Muscle of arm (tissue), 1 donor: ENCODE measurements at regions not wholly inside any gene's neighbourhood (a gene's known extent, or its start where the extent isn't known, plus 50 kb on each side); places are given as distances from the start of the nearest gene placed in this dataset.

Experiments used
- DNase-seq: peaks from one replicate; pipeline ENCODE4 v3.0.0-alpha.2; 2013

DNA sequence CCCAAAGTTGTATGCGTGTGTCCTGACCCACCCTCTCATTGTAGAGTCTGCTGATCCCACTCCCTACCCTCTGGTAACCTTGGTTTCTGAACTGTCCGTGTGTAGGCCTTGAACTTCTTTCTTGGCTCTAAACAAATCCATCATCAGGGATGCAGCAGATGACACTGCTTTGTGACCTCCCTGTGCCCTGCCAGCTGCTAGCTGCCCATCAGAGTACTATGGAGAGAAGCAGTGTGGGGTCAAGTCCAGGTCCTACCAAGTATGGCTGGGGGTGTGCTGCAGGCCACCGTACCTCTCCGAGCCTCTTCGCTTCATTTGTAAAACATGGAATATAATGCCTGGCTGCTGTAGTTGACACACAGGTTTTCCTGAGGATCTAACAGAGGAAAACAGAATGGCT, 183.5 kb upstream of the RBPJ start:
- DNase-seq: no peak

DNA sequence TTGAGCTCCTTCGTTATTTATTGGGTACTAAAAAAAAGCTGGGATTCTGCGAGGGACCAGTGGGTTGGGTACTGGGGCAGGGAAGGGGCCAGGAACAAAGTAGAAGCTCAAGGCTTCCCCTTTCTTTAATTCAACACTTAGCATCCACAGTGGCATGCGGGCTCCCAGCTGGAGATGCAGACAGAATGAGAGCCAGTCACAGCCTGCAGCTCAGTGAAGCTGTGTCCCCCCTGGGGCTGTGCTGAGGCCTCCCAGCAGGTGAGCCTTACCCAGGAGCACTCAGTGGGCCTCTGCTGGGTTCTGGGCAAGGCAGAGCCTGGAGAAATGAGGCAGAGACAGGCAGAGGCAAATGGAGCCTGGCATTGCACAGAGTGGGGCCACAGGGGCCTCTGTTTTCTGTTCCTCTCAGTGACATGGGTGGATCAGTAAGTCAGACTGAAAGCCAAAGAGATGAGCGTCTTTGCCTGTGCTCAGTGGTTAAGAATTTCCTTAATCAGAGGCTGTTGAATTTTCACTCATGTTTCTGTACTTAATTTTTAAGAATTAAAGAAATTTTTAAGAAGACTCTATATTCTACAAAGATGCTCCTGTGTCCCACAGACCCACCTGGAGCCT, 181.4 kb upstream of the RBPJ start:
- DNase-seq: no peak

DNA sequence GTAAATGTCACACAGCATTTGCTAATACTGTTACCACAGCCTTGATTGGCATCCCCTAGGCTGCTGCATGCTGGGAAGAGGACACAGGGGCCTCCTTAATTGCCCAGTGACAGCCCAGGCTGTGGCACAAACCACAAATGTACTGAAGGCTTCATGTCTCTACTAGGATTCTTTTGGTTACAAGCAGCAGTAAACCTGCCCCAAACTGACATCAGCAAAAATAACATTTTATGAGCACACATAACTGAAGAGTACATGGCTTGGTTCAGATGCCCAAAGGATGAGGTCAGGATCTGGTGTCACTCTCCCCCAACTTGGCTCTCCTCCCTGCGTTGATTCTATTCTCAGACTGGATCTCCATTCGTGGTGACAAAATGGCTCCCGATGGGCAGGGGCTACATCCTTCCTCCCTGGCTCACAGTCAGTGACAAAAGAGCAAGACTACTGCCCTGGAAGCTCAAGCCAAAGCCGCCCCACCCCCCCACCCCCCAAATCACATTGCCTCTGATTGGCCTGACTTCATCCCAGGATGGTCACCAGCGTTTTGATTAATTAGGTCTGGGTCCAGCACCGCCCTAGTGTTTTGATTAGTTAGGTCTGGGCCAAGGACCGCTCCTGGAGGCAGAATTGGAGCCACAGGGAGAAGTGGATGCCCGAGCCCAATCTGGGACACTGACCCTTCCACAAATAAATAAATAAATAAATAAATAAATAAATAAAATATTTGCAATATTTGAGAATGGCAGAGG, 180.5 kb upstream of the RBPJ start:
- no peak for DNase-seq

DNA sequence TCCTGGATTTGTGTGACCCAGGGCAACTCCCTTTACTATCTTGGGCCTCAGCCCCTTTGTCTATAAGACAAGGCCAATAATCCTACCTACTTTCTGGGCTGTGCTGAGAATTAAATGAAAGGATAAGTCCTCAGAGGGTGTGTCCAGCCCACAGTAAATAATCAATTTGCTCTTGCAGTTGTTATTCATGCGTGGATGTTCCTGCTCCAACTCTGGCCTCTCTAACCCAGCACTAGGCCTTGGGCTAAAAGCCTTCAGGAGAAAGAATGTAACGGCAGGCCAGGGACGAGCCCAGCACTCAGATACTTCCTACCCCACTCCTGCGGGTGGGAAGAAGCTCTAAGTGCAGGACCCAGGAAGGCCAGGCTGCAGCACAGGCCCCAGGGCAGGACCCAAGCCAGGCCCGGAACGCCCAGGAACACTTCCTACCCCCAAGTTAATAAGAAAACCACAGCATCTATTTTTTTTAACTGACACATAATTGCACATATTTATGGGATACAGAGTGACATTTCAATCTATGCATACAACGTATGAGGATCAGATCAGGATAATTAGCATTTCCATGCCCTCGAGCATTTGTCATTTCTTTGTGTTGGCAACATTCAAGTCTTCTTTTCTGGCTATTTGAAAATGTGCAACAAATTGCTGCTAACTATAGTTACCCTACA, 179.6 kb upstream of the RBPJ start:
- no peak for DNase-seq

DNA sequence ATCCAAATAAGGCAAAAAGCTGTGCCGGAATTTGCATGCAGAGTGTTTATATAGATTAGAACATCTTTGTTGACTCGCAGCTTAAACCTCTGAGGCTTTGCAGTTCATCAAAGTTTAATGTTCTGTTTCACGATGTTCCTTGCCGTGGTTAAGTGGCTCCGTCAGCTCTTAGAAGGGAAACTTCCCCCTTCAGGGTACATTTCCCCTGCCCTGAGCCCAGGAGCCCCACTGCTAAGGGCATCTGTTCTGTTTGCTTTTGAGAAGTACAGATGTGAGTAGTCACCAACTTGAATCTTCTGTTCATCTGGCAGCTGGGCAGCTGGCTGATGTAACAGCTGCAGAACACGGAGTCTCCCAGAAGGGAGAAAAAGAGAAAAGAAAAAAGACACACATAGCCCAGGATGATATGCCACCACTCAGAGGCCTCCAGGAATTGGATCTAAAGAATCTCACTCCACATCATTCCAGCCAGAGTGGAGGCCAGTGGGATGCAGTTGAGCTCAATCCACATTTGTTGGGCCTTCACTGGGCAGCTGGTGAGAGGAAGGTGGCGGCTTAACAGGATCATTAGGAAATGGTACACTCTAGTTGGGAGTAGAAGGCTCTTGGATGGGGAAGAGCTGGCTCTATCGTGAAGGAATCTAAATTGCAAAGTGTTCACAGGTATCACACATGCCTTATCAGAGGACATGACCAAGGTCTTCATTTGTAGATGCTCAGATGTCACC, 178.7 kb upstream of the RBPJ start:
- DNase-seq: peak; percentile 57

DNA sequence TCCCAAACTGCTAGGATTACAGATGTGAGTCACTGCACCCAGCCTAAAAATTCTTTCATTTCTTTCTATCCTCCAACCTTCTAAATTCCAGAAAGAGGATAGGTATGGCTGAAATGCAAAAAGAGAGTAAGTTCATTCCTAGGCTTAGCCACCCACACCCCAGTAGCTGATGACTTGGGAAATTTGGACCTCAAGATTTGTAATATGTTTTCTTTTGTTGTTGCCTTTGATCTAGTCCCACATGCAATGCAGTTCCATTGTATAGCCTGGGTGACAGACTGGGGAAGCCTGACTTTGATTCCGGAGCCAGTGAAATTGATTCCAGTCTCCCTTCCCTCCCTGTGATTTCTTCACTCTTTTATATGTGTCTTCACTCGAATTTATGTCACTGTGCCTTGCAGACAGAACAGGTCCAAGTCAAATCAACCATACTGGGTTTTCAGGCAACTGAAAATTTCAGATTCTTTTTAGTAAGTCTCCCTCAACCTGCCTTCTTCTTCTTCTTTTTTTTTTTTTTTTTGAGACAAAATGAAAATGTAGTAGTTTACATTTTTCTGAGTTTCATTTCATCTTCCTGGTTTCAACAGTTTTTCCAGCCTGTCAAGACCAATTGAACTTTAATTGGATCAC, 176.2 kb upstream of the RBPJ start:
- DNase-seq: no peak

DNA sequence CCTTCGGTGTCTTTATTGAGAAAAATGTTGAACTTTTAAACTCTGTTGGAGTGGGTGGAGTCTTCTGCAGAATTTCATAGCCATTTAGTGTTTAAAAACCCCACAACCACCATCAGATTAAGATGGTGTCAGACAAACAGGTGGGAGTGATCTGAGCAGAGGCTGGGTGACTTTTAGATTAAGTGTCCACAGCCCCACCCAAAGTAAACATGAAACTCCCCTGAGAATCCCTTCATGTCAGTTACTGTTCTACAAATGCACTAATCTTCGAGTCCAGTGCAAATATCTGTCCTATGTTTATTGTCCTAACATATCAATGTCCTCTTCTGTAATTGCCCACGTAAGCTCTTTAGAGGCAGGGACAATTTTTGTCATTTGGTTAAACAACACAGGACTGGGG, 175.6 kb upstream of the RBPJ start:
- no peak for DNase-seq

DNA sequence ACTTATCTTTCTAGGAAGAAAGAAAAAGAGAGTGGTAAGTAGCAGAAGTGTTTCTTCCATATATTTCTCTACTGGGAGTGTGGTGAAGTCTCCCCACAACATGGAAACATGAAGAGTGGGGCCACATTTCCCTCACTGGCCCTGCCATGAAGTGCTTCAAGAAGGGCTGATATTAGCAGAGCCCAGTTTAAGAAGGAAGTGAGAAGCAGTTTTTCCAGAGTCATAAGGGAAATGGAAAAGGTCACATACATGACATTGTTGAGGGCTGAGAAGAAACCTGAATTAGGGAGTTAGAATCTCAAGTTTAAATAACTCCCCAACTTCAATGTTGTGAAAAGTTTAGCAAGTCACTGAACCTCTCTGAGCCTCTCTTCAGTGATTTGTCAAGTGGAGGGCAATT, 171.9 kb upstream of the RBPJ start:
- DNase-seq: no peak

DNA sequence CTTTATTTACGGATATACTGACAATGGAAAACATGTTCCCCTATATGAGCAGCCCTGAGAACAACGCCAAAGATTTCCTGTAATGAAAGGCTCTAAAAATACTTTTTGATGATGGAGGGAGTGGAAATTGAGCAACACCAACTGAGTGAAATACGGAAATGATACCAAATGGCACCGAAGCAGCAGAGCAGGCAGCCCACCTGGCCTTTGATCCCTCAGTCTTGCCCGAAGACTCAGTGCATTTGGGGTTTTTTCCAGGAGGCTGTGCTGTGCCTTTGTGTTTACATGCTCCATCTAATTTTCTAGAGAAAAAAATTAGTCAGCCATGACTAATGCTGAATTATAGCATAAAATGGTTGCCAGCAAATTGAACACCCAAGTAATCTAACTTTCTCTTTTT, 169.9 kb upstream of the RBPJ start:
- no peak for DNase-seq

DNA sequence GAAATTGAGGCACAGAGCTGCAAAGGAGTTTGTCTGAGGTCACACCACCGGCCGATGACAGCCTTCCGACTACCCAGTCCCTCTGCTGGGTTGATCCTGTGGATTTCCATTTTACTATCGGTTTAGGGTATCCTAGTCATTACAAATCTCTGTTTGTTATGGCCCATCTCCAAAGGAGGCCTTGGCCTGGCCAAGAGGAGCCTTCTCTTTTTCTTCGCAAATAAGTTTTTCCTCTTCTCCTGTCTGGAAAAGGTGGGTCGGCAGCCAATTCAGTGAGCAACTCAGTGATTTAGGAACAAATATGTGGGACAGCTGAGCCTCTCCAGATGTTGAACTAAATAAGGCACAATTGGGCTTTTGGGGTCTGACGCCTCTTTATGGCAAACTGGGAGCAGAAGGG, 169.2 kb upstream of the RBPJ start:
- peak; percentile 84 for DNase-seq

DNA sequence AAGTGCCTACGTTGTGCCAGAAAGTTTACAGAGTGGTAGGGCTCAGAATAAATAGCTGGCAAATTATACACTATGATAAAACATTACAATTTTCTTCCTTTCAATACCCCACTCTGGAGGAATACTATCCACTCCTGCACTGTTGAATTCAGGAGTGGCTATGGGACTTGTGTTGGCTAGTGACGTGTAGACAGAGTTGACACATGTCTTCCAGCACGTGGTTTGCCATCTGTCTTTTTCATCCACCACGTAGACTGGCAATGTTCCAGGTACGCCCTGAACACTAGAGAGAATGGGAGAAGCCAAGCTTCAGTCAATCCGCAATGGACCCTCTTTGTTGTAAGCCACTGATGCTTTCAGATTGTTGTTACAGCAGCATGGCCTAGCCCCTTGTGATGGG, 168.8 kb upstream of the RBPJ start:
- DNase-seq: peak; percentile 60

DNA sequence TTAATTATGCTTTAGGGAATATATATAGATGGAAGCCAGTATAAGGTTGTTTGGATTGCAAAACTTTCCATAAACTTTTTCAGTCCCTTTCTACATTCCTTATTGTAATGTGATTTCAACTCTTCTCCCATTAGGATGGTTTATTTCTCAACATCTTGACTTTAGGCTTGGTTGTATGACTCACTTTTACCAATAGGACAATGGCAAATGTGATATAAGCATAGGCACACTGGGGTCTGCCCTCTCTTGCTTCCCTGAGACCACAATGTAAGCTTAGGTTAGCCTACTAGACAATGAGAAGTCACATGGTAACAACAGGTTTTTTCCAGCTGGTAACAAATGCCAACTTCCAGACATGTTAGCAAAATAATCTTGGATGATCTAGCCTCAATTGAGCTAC, 163.3 kb upstream of the RBPJ start:
- no peak for DNase-seq

DNA sequence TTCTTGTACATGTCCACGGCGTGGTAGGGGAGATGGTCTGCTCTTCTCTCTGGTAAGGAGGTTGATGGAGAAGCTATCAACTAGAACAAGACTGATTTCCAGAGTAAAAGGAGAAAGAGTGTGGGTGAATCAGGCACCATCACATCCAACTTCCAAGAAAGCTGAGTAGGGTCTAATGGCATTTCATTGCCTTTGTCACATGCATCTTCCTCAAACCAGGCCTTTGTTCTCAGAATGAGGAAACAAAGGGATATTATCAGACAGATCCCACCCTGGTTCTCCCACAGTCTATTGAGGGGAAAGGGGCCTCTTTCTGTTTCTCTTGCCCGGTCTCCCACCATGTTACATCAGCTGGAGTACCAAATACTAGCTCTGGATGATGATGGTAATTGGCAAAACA, 160.2 kb upstream of the RBPJ start:
- DNase-seq: no peak

DNA sequence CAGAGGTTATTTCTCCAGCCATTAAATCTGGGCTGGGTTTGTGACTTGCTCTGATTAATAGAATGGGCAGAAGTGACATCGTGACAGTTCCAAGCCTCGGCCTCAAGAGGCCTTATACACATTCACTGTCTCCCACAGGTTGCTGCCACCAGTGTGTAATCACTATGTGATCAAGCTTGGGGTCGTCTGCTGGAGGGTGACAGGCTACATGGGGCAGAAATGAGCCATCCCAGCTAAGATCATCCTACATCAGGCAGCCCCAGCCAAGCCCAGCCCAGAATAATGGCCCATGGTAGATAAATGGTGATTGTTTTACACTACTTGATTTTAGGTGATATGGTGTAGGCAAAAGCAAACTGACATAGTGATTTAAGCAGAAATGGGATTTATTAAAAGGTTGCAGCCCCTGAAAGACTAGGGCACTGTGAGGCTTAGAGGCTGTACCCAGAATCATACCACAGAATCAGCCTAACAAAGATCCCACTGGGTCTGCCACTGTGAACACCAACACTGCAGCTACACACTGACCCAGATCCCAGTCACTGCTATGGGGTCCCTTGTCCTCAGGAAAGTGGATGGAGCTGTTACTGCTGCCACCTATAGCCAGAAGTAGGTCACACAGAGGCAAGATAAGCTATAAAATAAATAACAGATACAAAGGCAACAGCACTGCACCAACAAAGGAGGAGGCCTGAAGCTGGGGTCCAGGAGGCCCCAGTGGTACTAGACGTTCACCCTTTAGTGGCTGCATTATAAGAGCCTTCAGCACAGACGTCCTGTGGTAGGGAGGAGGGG, 159.6 kb upstream of the RBPJ start:
- DNase-seq: no peak

DNA sequence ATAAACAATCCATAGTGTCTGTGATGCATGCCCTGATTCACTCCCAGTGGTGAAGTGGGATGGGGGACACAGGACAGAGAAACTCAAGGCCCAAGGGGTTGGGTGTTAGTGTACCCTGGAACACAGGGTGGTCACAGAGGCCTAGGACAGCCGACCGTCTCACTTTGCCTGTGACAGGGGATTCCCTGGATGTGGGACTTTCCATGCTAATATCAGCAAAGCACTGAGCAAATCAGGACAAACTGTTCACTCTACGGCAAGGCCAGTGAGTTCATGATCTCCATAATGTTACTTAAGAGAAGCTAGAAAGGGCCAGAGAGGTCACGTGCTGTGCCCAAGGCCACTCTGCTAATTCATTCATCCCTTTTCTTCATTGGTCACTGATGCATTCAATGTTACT, 158.7 kb upstream of the RBPJ start:
- DNase-seq: no peak

DNA sequence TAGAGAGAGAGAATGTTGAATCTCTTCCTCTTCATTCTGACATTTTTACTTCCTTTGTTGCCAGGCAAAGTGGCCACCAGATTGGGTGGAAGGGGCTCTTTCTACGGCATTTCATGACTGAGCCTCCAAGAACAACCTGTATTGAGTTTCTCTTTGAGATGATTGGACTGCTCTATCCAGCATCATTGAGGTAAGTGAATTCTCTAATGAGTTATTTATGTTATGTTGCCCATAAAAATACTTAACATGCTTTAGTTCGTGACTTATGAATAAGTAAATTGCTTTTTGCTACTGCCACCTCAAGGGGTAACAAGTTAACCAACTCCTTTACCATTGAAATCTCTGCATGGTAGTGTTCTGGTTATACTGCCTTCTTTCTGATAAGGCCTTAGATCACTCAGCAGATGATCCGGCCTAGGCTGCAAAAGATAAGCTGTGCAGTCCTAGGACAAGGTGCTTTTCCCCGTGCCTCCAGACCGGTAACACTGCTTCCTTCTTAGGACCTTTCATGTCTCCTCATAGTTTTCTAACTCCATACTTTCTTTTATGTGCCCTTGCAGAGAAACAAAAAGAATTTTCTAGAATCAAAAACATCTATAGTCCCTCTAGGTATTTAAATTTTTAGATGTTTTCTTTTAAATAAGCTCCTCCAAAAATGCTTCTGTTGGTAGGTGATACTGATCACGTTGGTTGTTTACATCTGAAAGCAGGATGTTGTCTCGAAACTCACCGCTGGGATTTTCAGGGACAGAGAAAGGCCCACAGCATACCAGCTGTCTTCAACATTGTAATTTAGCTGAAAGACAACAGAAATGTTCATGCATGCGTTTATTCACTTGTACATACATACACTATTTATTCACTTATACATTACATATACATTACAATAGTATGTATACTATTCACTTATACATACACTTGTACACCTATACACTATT, 157.1 kb upstream of the RBPJ start:
- DNase-seq: no peak

DNA sequence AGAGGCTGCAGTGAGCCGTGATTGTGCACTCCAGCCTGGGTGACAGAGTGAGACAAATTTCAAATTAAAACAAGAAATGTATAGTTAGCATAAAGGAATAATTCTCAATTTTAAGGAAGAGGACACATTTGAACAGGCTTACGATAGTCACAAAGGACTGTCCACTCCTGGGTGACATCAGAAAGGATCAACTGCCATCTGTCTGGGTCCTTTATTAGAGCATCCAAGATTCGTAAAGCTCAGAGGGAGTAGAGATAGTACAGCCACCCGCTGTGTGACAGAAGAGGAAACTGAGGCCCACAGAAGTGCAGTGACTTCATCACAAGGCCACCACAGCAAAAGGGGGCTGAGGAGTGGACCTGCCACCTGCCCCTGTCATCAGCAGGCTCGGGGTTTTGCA, 149.3 kb upstream of the RBPJ start:
- no peak for DNase-seq

DNA sequence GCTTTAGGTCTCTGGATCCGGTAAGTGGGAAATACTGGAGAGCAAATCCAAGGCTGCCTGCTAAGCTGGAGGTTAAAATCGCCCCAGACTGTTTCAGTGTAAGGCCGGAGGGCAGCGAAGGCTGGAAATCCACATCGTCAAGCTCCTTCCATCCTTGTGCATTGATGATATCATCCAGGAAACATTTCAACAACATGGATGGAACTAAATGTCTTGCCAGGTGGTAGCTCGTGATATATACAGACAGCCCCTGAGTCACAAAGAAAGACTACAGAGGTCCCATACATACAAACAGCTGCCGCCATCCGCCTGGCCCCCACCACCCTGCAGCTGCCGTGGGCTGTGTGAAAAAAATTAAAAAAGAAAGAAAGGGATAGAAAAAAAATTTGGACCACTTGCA, 148.9 kb upstream of the RBPJ start:
- peak; percentile 84 for DNase-seq

DNA sequence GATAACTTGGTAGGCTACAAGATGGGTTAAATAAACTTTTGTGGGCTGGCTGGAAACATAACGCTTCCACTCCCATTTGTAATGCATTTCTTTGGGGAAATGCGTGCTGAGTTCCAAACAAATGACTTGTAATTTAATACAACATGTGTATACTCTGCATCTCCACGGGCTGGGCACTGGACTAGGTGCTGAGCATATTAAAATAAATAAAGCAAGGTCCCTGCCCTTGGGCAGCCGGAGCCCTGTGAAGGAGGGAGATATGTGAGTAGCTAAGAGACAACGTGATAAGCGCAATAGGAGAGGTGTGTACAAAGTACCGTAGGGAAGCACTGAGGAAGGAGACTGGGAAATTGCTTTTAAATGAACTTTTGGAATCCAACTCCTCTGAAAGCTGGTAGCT, 147.2 kb upstream of the RBPJ start:
- DNase-seq: no peak

DNA sequence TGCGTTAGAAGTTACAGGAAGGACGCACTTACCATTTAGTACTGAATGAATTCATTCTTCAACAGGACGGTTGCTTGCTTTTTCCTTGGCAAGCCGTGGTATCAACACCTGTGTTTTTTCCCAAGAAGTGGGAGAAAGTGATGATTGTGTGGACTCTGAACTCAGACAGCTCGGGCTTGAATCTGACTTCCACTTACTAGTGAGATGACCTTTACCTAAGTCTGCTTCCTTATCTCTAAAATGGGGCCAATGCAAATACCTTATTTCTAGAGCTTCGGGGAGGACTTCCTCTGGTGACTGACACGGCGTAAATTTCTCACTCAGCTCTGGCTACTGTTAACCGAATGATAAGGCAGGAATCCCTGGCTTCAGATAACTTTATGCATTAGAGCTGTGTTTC, 146.8 kb upstream of the RBPJ start:
- no peak for DNase-seq
